M059J (cell line): ENCODE measurements at regions not wholly inside any gene's neighbourhood (a gene's known extent, or its start where the extent isn't known, plus 50 kb on each side); places are given as distances from the start of the nearest gene placed in this dataset.
"Not testable (repeated sequence)": the region's sequence is repeated elsewhere in the genome, so short reads cannot be mapped to it uniquely, and the experiment has no call there.

ENCODE experiments used
- DNase-seq: peaks from one replicate; pipeline ENCODE4 v3.0.0-alpha.2; 2012; ENCODE audit warnings: low read depth

GRCh38 chr5:107005161-107005560 is 665.6 kb downstream of the EFNA5 start:
- DNase-seq = no peak

DNA sequence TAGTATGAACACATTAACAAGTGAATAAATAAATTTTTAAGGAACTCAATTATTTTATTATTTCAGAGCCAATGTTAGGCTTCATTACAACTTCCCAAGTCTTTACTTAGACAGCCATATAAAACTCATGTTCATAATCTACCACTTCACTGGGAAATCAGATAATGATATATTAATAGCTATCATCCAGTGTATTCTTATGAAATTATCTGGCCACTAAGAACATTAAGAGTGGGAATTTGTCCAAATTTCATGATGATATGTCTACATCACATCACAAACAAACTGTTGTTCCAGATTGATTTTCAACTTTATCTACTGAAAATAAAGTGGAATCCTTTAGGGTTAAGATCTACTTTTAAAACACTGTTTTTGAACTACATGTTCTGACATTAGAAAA is 668.6 kb downstream of the EFNA5 start:
- DNase-seq = no peak

DNA sequence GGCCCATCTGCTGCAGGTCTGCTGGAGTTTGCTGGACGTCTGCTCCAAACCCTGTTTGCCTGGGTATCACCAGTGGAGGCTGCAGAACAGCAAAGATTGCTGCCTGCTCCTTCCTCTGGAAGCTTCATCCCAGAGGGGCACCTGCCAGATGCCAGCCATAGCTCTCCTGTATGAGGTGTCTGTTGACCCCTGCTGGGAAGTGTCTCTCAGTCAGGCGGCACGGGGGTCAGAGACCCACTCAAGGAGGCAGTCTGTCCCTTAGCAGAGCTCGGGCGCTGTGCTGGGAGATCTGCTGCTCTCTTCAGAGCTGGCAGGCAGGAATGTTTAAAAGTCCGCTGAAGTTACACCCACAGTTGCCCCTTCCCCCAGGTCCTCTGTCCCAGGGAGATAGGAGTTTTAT is 671.2 kb downstream of the EFNA5 start:
- not testable (repeated sequence) for DNase-seq

DNA sequence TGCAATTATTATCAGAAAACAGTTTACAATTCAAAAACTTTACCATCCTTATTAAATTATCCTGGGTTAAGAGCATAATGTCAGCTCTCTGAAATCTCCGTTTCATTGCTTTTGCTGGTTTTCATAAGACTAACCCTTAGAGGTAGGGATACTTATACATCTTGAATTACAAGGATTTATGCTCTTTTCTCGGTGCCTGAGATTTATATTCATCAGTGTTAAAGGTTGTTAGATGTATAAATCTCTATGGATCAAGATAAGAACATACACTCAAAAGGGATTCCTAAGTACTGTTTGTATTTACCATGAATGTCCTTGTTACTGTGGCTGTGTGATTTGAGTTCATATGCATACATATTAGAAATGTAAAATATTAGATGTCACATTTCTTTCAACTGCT is 684.7 kb downstream of the EFNA5 start:
- no peak for DNase-seq

DNA sequence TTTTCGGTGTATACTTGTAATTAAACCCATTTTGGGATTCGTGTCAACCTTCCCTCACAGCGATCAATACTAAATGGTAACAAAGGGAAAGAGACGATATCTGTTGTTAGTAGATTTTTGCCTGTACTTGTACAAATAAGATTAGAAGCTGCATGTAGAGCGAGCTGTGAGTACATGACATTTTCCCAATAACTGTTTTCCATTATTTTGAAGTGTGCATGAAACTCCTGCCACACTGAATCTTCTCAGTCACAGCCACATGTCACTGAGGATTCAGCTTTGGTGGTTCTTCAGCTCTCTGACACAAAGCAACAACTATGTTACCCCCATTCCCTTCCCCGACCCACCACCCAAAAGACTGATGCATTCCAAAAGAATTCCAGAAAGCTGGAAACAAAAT is 685.6 kb downstream of the EFNA5 start:
- DNase-seq = no peak

GRCh38 chr5:106979178-106979577 is 691.6 kb downstream of the EFNA5 start:
- DNase-seq = not testable (repeated sequence)

DNA sequence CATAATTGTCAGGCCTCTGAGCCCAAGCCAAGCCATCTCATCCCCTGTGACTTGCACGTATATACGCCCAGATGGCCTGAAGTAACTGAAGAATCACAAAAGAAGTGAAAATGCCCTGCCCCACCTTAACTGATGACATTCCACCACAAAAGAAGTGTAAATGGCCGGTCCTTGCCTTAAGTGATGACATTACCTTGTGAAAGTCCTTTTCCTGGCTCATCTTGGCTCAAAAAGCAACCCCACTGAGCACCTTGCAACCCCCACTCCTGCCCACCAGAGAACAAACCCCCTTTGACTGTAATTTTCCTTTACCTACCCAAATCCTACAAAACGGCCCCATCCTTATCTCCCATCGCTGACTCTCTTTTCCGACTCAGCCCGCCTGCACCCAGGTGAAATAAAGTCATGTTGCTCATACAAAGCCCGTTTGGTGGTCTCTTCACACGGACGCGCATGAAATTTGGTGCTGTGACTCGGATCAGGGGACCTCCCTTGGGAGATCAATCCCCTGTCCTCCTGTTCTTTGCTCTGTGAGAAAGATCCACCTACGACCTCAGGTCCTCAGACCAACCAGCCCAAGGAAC is 692.1 kb downstream of the EFNA5 start:
- not testable (repeated sequence) for DNase-seq

DNA sequence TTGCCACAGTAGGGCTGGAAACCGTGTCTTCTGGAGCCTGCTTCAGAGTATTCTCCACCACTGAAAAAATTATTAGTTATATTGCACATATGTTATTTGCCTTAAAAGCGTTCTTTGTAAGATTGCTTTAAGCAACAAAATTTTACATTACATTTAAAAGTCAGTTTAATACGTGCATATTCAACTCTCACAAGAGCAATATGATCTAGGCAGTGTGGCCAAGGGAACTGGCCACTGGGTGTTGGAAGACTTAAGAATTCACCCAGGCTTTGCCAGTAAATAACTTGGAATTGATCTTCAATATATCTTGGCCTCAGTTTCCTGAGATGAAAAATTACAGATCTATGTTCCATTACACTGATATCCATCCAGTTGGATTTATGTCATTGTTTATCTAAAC is 694.4 kb downstream of the EFNA5 start:
- DNase-seq = no peak

DNA sequence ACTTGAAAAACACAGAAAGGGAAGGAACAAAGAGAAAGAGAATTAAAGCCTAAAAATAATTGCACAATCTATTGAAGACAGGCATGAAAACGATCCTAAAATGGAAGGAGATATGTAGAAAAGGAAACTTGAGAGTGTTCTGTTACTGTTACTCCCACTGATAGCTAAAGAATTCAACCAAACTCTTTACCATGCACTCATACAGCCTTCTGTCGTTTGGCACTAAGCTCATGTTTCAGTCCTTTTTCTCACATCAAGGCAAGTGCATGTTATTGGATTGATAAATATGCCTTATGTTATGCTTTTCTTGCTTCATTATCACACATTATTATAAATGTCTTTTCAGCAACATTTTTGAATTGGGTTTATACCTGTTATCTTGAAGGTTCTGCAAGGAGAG is 696.5 kb downstream of the EFNA5 start:
- no peak for DNase-seq

DNA sequence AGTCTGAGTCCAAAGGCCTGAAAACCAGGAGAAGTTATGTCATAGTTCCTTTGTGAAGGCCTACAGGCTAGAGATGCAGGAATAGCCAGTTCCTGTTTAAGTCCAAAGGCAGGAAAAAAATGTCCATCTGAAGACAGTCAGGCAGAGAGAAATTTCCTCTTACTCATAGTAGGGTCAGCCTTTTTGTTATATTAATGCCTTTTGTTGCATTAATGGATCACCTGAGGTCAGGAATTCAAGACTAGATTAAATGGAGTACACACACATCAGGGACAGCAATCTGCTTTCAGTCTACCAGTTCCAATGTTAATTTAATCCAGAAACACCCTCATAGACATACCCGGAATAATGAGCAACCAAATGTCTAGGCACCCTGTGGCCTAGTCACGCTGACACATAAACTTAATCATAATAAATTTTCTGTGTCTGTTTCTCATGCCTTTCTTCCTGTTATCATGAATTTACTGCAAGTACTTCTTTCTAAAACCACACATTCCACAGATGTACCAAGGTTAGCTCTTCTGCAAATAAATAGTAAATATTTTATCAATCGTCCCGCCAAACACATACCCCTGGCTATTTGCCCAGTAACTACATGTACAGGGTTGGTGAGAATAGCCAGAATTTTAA is 703.9 kb downstream of the EFNA5 start:
- DNase-seq = no peak

GRCh38 chr5:106964132-106964531 is 706.6 kb downstream of the EFNA5 start:
- peak; percentile 23 for DNase-seq

DNA sequence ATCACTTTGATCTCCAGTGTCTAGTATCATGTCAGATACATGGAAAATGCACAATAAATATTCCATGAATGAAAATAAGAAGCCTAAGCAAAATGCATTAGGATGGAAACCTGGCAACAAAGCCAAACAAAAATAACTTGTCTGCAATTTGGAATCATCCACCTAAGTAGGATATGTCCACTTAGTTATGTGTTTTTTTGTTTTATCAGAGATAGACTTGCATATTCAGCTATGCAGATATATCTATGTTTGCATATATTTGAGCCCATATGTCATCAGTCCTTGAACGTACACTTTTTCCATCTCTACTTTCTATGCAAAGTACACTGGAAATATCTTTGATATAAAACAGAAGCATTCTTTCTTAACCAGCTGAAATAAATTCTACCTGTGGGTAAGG is 707.1 kb downstream of the EFNA5 start:
- DNase-seq = no peak

- DNase-seq = no peak
These were observed 708.1 kb downstream of the EFNA5 start for GRCh38 chr5:106962464-106963230.

DNA sequence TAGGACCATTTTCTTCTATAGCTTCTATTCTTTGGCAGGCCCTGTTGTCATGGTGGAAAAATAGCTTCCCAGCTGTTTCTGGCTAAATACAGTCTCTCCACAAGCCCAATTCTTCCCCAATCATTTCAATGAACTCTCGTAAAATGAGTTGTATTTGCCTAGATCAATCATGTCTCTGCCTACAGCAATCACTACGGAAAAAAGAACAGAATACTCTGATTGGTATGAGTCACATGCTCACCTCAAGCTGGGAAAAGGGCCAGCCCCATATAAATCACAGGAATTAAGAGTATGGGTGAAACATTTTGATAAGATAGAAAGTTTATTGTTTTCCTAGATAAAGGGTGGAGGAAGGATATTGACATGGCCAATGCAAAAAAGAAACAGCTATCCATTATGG is 711.4 kb downstream of the EFNA5 start:
- DNase-seq = peak; percentile 42

DNA sequence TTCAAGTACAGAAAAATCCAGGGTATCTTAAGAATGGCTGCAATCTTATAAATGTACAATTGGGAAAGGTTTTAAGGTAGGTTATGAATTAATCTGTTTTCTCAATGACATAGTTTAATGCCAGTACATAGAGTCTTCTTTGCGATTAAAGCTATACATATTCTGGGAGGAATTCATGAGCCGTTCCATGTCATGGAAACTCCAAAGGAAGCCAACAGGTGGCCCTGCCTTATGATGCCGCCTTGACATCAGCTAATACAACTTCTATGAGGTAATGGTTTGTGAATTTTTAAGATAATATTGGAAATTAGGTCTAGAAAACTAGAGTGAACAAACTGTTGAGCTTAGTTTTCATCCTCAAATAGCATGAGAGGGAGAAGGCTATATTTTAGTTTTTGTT is 713.4 kb downstream of the EFNA5 start:
- DNase-seq = no peak

DNA sequence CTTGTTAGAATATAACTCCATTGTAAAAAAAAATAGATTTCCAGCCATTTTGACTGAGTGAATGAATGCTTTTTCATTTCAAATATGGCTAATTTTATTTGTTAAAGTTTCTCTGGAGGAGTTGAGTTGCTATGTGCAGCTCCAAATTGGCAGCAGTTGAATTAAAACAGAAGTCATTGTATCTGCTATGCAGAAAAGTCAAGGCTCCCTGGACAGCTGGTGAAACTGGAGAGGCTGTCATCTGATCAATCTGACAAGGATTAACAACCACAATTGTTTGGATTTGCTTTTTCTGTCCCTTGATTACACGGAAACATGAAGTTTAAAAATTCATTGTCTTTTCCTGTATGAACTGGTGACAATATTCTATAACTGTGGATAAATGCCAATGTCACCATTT is 713.9 kb downstream of the EFNA5 start:
- DNase-seq = no peak

DNA sequence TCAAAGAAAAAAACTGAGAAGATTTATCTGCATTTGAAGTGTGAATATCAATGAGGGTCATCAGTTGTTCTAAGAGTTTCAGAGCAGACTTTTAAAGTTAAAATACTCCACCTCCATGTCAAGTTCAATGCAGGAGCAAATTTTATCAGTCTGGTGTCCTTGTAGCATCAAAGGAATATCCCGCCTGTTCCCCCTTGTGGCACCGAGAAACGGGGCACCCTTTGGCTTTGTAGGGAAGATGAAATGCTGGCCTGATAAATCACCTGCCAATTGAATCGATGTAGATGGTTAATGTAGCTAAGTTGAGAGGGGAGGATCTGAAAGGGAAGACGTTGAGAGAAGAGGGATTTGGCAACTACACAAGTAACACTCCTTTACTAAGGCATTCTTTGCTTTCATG is 714.5 kb downstream of the EFNA5 start:
- no peak for DNase-seq

DNA sequence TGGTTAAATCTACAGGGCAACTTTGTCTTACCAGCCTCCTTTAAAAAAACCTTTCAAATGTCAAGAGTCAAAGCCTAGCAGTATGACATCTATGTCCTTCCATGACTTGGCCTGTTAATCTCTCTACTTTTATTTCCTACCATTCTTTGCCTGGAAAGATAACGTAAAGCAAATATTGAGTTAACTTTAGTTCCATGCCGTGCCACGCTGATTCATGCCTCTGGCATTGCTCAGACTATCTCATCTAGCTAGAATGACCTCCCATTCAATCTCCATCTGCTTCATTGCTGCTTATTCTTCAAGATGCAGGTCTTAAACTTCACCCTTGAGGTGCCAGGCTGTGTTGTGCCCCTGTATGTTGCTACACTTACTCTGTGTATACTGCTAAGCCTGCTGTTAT is 729.8 kb downstream of the EFNA5 start:
- DNase-seq = peak; percentile 1

DNA sequence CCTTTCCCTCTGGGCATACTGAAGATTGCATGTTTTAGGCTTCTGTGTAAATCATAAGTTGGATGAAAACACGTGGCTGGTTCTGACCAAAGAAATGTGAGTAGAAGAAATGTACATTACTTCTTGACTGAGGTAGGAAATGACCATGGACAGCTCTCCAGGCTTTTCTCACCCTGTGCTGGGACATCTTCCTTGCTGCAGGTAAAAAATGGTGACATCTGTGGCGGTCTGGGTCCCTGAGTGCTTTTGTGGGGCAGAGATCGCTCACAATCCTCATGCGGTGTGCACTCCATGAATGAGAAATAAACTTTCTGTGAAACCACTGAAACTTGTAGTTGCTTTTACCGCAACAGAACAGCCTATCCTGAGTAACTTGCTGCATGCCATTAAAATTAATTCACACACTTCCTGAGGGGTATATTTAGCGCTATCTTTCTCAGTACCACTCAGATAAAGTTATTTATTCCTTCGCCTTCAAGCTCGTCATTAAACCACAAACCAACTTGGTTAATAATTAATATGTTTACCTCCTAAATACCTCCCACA is 730.4 kb downstream of the EFNA5 start:
- no peak for DNase-seq

GRCh38 chr5:106923409-106923808 is 747.3 kb downstream of the EFNA5 start:
- DNase-seq = no peak

DNA sequence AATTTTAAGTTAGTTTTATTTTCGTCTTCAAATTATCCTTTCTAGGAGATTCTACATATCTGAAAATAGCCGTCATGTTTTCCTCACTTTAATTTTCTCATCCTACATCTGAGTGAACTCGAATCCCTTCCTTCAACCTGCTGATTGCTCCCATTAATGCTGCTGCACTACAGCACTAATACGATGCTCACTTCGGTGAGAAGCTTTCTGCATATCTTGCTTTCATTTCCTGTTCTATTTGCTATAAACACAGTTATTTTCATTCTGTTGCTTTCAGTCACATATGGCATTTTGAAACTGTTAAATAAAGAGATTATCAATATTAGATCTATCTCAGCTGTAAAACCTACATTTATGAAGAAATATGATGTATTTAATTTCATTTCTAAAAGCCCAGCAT is 749.2 kb downstream of the EFNA5 start:
- DNase-seq = no peak

- DNase-seq = no peak
These were observed 760.3 kb downstream of the EFNA5 start for GRCh38 chr5:106910486-106910885.

GRCh38 chr5:106909716-106910115 is 761.0 kb downstream of the EFNA5 start:
- no peak for DNase-seq
